Panc1 (cell line): ENCODE measurements at regions not wholly inside any gene's neighbourhood (a gene's known extent, or its start where the extent isn't known, plus 50 kb on each side); places are given as distances from the start of the nearest gene placed in this dataset.

Source experiments
- POLR2AphosphoS5 ChIP-seq: IDR thresholded peaks from 2 replicates; pipeline ENCODE4 v1.6.1; 2012; ENCODE audit warnings: mild to moderate bottlenecking, low read depth, low read length, moderate library complexity
- TF ChIP-seq, protein P1 (sequence below): fragments of 450-650 bp; IDR thresholded peaks from 2 replicates; pipeline ENCODE4 v1.5.1; 2017; ENCODE audit warnings: mild to moderate bottlenecking

DNA sequence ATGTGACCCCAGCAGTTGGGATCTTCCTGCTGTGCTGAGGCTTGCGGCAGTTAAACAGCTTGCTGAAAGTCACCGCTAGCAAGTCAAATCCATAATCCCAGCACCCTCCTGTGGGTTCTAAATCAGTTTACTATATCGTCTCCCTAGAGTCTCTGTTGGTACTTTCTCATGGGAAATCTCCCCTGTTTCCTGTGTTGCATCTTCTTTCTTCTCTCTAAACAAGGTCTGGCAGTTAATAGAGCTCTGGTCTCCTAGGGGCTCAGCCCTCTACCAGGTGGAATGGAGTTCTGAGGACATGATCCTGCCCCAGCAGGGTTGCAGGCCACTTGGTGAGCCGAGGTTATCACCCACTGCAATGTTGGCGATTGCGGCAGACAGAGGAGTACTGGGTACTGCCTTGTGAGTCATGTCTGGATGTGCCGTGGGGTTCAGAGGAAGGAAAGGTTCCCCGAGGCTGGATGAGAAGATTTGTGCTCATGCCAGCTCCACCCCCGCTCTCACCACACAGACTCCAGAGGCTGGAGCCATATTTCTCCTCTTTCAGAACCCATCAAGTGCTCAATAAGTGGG is 59.4 kb upstream of the SIX2 start:
- TF ChIP-seq, protein P1, sequence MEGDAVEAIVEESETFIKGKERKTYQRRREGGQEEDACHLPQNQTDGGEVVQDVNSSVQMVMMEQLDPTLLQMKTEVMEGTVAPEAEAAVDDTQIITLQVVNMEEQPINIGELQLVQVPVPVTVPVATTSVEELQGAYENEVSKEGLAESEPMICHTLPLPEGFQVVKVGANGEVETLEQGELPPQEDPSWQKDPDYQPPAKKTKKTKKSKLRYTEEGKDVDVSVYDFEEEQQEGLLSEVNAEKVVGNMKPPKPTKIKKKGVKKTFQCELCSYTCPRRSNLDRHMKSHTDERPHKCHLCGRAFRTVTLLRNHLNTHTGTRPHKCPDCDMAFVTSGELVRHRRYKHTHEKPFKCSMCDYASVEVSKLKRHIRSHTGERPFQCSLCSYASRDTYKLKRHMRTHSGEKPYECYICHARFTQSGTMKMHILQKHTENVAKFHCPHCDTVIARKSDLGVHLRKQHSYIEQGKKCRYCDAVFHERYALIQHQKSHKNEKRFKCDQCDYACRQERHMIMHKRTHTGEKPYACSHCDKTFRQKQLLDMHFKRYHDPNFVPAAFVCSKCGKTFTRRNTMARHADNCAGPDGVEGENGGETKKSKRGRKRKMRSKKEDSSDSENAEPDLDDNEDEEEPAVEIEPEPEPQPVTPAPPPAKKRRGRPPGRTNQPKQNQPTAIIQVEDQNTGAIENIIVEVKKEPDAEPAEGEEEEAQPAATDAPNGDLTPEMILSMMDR, result no peak
- no peak for TF ChIP-seq POLR2AphosphoS5
